ENCODE measurements at regions not wholly inside any gene's neighbourhood (a gene's known extent, or its start where the extent isn't known, plus 50 kb on each side); places are given as distances from the start of the nearest gene placed in this dataset.

GRCh38 chr1:239764546-239764945, 327.1 kb upstream of the FMN2 start:
- no peak for TF ChIP-seq EZH2 (IDR thresholded peaks at IDR 0.05; ENCODE audit: low read length)
- TF ChIP-seq CTCF (optimal IDR thresholded peaks at IDR 0.05 in 1 of 3, IDR thresholded peaks at IDR 0.05 in 1 of 3, conservative IDR thresholded peaks at IDR 0.05 in 1 of 3; ENCODE audit: extremely low read depth in 1 of 3, insufficient read depth in 2 of 3, low read length in 3 of 3), result no peak
- H3K79me2 ChIP-seq (ENCODE audit: control insufficient read depth, insufficient read depth, low read length), result no peaks in the 10 kb centered on the region
- no peak for DNase-seq (ENCODE audit: low read depth, low spot score)
- H3K4me2 ChIP-seq (ENCODE audit: control insufficient read depth, extremely low read depth, insufficient read depth, low read depth, low read length), result no peak overlapping the region
- H3K9me1 ChIP-seq (ENCODE audit: control insufficient read depth, extremely low read depth, insufficient read depth, low read length), result no peaks in the 10 kb centered on the region
- H2AFZ ChIP-seq (ENCODE audit: control insufficient read depth, low read length), result no peak overlapping the region
- dilution Hi-C loops (cut with MboI; ENCODE audit: extremely low pct_ligation_motif_present, low sequenced_read_pairs), result no loop called here
- H3K9ac ChIP-seq (ENCODE audit: control insufficient read depth, extremely low read depth, insufficient read depth, low read length), result no peak overlapping the region
- H3K4me1 ChIP-seq (ENCODE audit: control insufficient read depth, extremely low read depth, insufficient read depth, low read length), result no peaks in the 10 kb centered on the region
- no peak overlapping the region for H3K27ac ChIP-seq (ENCODE audit: control insufficient read depth, insufficient read depth, low read length)
- H3K36me3 ChIP-seq (ENCODE audit: control insufficient read depth in 2 of 2, extremely low read depth in 1 of 2, insufficient read depth in 2 of 2, low read length in 2 of 2), result no peaks in the 10 kb centered on the region
- no peak for FAIRE-seq
- H3K27me3 ChIP-seq (ENCODE audit: control insufficient read depth, extremely low read depth, insufficient read depth, low read length), result no peaks in the 10 kb centered on the region
- no peaks in the 10 kb centered on the region for H3K9me3 ChIP-seq (ENCODE audit: control insufficient read depth, low read depth, low read length)
- no peaks in the 10 kb centered on the region for H4K20me1 ChIP-seq (ENCODE audit: control insufficient read depth, extremely low read depth, insufficient read depth, low read length)
- H3K4me3 ChIP-seq (ENCODE audit: control insufficient read depth in 2 of 3, extremely low read depth in 1 of 3, insufficient read depth in 2 of 3, low read depth in 1 of 3, low read length in 3 of 3), result no peak overlapping the region

- Histone ChIP-seq H3K9me1 (ENCODE audit: control insufficient read depth, extremely low read depth, insufficient read depth, low read length) (no peaks in the 10 kb centered on the region), H3K79me2 (ENCODE audit: control insufficient read depth, insufficient read depth, low read length) (no peaks in the 10 kb centered on the region), H3K36me3 (ENCODE audit: control insufficient read depth in 2 of 2, extremely low read depth in 1 of 2, insufficient read depth in 2 of 2, low read length in 2 of 2) (no peaks in the 10 kb centered on the region), H2AFZ (ENCODE audit: control insufficient read depth, low read length) (no peak overlapping the region), H3K9ac (ENCODE audit: control insufficient read depth, extremely low read depth, insufficient read depth, low read length) (no peak overlapping the region), H3K27ac (ENCODE audit: control insufficient read depth, insufficient read depth, low read length) (no peak overlapping the region), H3K4me1 (ENCODE audit: control insufficient read depth, extremely low read depth, insufficient read depth, low read length) (no peaks in the 10 kb centered on the region), H4K20me1 (ENCODE audit: control insufficient read depth, extremely low read depth, insufficient read depth, low read length) (no peaks in the 10 kb centered on the region), H3K4me3 (ENCODE audit: control insufficient read depth in 2 of 3, extremely low read depth in 1 of 3, insufficient read depth in 2 of 3, low read depth in 1 of 3, low read length in 3 of 3) (no peak overlapping the region), H3K27me3 (ENCODE audit: control insufficient read depth, extremely low read depth, insufficient read depth, low read length) (no peaks in the 10 kb centered on the region), H3K4me2 (ENCODE audit: control insufficient read depth, extremely low read depth, insufficient read depth, low read depth, low read length) (no peak overlapping the region), H3K9me3 (ENCODE audit: control insufficient read depth, low read depth, low read length) (no peaks in the 10 kb centered on the region)
- dilution Hi-C loops (cut with MboI; ENCODE audit: extremely low pct_ligation_motif_present, low sequenced_read_pairs), result no loop called here
- DNase-seq (ENCODE audit: low read depth, low spot score), result no peak
- FAIRE-seq, result no peak
- no peak for TF ChIP-seq EZH2 (IDR thresholded peaks at IDR 0.05; ENCODE audit: low read length)
- TF ChIP-seq CTCF (optimal IDR thresholded peaks at IDR 0.05 in 1 of 3, IDR thresholded peaks at IDR 0.05 in 1 of 3, conservative IDR thresholded peaks at IDR 0.05 in 1 of 3; ENCODE audit: extremely low read depth in 1 of 3, insufficient read depth in 2 of 3, low read length in 3 of 3), result no peak
Observed at GRCh38 chr1:239765163-239765562, 326.5 kb upstream of the FMN2 start.

Measured in keratinocyte (primary cell).